22Rv1 (cell line): ENCODE measurements at regions not wholly inside any gene's neighbourhood (a gene's known extent, or its start where the extent isn't known, plus 50 kb on each side); places are given as distances from the start of the nearest gene placed in this dataset.

Experiments used
- ZFX ChIP-seq: fragments of 450-650 bp; IDR thresholded peaks from 2 replicates; pipeline ENCODE4 v1.6.1; 2017; ENCODE audit warnings: antibody characterized with exemption, borderline replicate concordance
- TF ChIP-seq, protein P1 (sequence below): fragments of 450-650 bp; IDR thresholded peaks from 2 replicates; pipeline ENCODE4 v1.5.1; 2017; ENCODE audit warnings: mild to moderate bottlenecking

DNA sequence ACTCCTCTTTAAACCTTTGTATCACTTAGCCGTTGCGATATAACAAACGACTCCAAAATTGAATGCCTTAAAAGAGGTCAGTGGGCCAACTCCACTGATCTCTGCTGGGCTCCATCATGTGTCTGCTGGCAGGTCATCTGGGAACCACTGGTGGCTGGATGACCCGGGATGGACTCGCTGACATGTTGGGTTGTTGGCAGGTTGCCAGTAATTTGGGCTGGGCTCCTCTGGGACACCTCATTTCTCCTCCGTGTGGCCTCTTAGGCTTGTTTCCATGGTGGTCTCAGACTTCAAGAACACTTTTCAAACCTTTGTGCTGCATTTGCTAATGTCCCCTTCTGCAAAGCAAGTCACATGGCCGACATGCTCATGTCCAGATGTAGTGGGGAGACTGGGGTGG lies 139.3 kb upstream of the POU3F1 start:
- TF ChIP-seq, protein P1, sequence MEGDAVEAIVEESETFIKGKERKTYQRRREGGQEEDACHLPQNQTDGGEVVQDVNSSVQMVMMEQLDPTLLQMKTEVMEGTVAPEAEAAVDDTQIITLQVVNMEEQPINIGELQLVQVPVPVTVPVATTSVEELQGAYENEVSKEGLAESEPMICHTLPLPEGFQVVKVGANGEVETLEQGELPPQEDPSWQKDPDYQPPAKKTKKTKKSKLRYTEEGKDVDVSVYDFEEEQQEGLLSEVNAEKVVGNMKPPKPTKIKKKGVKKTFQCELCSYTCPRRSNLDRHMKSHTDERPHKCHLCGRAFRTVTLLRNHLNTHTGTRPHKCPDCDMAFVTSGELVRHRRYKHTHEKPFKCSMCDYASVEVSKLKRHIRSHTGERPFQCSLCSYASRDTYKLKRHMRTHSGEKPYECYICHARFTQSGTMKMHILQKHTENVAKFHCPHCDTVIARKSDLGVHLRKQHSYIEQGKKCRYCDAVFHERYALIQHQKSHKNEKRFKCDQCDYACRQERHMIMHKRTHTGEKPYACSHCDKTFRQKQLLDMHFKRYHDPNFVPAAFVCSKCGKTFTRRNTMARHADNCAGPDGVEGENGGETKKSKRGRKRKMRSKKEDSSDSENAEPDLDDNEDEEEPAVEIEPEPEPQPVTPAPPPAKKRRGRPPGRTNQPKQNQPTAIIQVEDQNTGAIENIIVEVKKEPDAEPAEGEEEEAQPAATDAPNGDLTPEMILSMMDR = no peak
- TF ChIP-seq ZFX = no peak
